ENCODE measurements at regions not wholly inside any gene's neighbourhood (a gene's known extent, or its start where the extent isn't known, plus 50 kb on each side); places are given as distances from the start of the nearest gene placed in this dataset.
A peak's percentile ranks its signal among the peaks of the same experiment; 100 is the strongest.

DNA sequence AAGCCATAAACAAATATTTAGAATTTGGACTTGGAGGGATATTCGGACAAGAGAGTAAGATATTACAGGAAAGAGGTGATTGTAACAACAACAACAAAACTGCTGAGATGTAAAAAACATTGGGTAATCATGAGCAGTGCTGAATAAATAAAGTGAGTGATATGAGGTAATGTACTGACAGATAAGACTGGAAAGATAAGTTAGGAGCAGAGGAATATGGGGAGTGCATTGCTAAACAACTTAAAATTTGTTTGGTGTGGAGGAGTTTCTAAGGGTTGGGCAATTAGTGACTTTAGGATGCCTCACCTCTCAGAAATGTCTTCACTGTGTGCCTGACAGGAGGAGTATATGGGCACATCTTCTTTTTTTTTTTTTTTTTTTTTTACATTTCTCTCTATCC, 637.8 kb upstream of the GRIA3 start:
- 76 to 92% methylated on average over 1 of the region's 1 CpG for WGBS, 2 donors
- no peak for TF ChIP-seq POLR2AphosphoS5 (IDR thresholded peaks at IDR 0.05)
- TF ChIP-seq, protein P1, sequence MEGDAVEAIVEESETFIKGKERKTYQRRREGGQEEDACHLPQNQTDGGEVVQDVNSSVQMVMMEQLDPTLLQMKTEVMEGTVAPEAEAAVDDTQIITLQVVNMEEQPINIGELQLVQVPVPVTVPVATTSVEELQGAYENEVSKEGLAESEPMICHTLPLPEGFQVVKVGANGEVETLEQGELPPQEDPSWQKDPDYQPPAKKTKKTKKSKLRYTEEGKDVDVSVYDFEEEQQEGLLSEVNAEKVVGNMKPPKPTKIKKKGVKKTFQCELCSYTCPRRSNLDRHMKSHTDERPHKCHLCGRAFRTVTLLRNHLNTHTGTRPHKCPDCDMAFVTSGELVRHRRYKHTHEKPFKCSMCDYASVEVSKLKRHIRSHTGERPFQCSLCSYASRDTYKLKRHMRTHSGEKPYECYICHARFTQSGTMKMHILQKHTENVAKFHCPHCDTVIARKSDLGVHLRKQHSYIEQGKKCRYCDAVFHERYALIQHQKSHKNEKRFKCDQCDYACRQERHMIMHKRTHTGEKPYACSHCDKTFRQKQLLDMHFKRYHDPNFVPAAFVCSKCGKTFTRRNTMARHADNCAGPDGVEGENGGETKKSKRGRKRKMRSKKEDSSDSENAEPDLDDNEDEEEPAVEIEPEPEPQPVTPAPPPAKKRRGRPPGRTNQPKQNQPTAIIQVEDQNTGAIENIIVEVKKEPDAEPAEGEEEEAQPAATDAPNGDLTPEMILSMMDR (IDR thresholded peaks at IDR 0.05), result no peak
- no peak for TF ChIP-seq EP300 (IDR thresholded peaks at IDR 0.05)
- no peak for TF ChIP-seq POLR2A (IDR thresholded peaks at IDR 0.05)
- no peak overlapping the region for H3K4me3 ChIP-seq
- no peak overlapping the region for H3K27ac ChIP-seq
- no peaks in the 10 kb centered on the region for H3K36me3 ChIP-seq
- H3K27me3 ChIP-seq, result no peaks in the 10 kb centered on the region
- DNase-seq (no peak), ATAC-seq (ENCODE audit: low FRiP score in 2 of 2) (no peak)
- H3K4me1 ChIP-seq, result no peaks in the 10 kb centered on the region
- H3K9me3 ChIP-seq, result no peaks in the 10 kb centered on the region

DNA sequence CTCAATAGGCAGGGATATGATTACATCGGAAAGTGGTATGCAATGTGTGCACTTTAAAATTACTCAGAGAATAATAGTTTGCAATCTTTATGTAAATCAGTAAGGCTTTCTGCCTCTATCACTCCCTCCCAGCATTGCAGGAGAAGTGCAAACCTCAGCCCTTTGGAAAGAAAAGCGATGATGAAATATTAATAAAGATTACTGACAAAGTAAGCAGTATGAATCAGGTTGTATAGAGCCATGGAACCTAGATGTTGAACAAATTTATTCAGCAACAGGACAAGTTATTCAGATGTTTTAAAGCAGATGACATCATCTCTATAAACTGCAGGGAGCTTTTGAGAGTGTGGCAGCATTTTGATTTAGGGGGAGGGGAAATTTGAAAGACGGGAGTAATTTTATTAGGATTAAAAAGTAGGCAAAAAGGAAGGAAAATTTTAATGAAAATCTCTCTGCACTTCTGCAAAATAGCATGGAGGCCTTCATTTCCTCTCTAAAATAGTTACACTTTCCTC, 631.7 kb upstream of the GRIA3 start:
- no peak for DNase-seq

DNA sequence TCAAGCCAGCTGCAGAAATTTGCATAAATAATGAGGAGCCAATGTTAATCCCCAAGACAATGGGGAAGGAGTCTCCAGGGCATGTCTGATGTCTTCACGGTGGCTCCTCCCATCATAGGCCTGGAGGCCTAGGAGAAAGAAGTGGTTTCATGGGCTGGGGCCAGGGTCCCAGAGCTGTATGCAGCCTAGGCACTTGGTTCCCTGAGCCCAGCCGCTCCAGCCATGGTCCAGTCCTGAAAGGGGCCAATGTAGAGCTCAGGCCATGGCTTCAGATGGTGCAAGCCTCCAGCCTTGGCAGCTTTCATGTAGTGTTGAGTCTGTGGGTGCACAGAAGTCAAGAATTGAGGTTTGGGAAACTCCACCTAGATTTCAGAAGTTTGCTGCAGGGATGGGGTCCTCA, 628.2 kb upstream of the GRIA3 start:
- Histone ChIP-seq H3K9me3 (no peaks in the 10 kb centered on the region), H3K27ac (no peak overlapping the region), H3K4me3 (no peak overlapping the region), H3K36me3 (no peaks in the 10 kb centered on the region), H3K27me3 (no peaks in the 10 kb centered on the region), H3K4me1 (no peaks in the 10 kb centered on the region)
- TF ChIP-seq POLR2AphosphoS5 (IDR thresholded peaks at IDR 0.05) (no peak), EP300 (IDR thresholded peaks at IDR 0.05) (no peak), POLR2A (IDR thresholded peaks at IDR 0.05) (no peak)
- TF ChIP-seq, protein P1 (IDR thresholded peaks at IDR 0.05), result no peak
- ATAC-seq (ENCODE audit: low FRiP score in 2 of 2) (no peak), DNase-seq (no peak)
- 80 to 100% methylated on average over 1 to 2 of the region's 2 CpGs for WGBS, 2 donors

More for the DNA sequence above, 631.7 kb upstream of the GRIA3 start:
- TF ChIP-seq, protein P1 (IDR thresholded peaks at IDR 0.05), result no peak
- TF ChIP-seq POLR2AphosphoS5 (IDR thresholded peaks at IDR 0.05) (no peak), POLR2A (IDR thresholded peaks at IDR 0.05) (no peak), EP300 (IDR thresholded peaks at IDR 0.05) (no peak)
- Histone ChIP-seq H3K36me3 (no peaks in the 10 kb centered on the region), H3K9me3 (no peaks in the 10 kb centered on the region), H3K4me3 (no peak overlapping the region), H3K27me3 (no peaks in the 10 kb centered on the region), H3K27ac (no peak overlapping the region), H3K4me1 (no peaks in the 10 kb centered on the region)
- no peak for ATAC-seq (ENCODE audit: low FRiP score in 2 of 2)
- WGBS, 2 donors, result 62 to 76% methylated on average over 3 of the region's 3 CpGs

DNA sequence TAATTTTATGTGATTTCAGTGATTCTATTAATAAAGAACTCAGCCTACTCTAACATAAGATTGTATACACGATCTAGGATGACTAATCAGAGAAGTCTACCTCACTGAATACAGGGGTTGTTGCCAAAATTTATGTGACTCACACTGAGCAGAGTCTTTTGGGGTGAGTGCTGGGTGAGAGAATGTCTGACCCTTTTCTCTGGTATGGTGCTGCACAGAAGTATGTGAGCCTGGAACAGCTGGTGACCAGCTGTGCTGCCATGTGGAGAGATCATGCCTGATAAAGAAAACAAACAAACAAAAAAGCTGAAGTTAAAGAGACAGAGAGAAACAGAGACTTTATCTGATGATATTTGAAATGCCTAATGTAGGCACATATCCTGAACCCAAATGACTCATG, 618.1 kb upstream of the GRIA3 start:
- no peaks in the 10 kb centered on the region for H3K27me3 ChIP-seq
- no peaks in the 10 kb centered on the region for H3K36me3 ChIP-seq
- no peak overlapping the region for H3K27ac ChIP-seq
- DNase-seq (no peak), ATAC-seq (ENCODE audit: low FRiP score in 2 of 2) (peak; percentile 74 to 89)
- H3K4me1 ChIP-seq, result no peaks in the 10 kb centered on the region
- 36% methylated on average over 1 of the region's 1 CpG for WGBS, 2 donors
- H3K9me3 ChIP-seq, result no peaks in the 10 kb centered on the region
- TF ChIP-seq POLR2AphosphoS5 (IDR thresholded peaks at IDR 0.05) (no peak), POLR2A (IDR thresholded peaks at IDR 0.05) (no peak), EP300 (IDR thresholded peaks at IDR 0.05) (no peak)
- TF ChIP-seq, protein P1 (IDR thresholded peaks at IDR 0.05), result no peak
- no peak overlapping the region for H3K4me3 ChIP-seq

DNA sequence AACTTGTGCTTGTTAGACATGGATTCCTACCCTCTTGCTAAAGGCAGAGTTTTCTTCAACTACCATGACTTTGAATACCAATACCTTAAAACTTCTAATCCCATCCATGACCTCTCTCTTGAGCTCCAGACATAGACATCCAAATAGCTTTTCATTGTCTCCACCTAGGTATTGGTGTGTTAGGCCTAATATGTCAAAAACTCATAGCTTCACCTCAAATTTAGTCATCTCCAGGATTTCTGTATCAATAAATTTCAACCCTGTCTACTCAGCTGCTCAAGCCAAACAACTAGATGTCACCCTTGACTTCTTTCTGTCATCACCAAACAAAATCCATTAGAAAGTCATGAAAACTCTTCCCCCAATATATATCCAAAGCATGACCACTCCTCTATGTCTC, 617.7 kb upstream of the GRIA3 start:
- Histone ChIP-seq H3K27ac (no peak overlapping the region), H3K4me3 (no peak overlapping the region), H3K36me3 (no peaks in the 10 kb centered on the region), H3K4me1 (no peaks in the 10 kb centered on the region), H3K9me3 (no peaks in the 10 kb centered on the region), H3K27me3 (no peaks in the 10 kb centered on the region)
- DNase-seq, result no peak
- no peak for ATAC-seq (ENCODE audit: low FRiP score in 2 of 2)
- TF ChIP-seq EP300 (IDR thresholded peaks at IDR 0.05), result no peak
- TF ChIP-seq POLR2A (IDR thresholded peaks at IDR 0.05), result no peak
- TF ChIP-seq POLR2AphosphoS5 (IDR thresholded peaks at IDR 0.05), result no peak
- TF ChIP-seq, protein P1 (IDR thresholded peaks at IDR 0.05), result no peak
